K562 (cell line): ENCODE measurements at regions not wholly inside any gene's neighbourhood (a gene's known extent, or its start where the extent isn't known, plus 50 kb on each side); places are given as distances from the start of the nearest gene placed in this dataset.

Experiments used
- ATAC-seq: fragments of 200-7000 bp; cut with Tn5 transposase; 3 replicates; pipeline ENCODE4 v1.9.1; 2020; ENCODE audit warnings: moderate library complexity
- BruUV-seq: library from RNA; stranded (reverse); fragments of 400-500 nt; replicated peaks from 2 replicates; lab custom pipeline; 2021; lab: Mats Ljungman, UMichigan
- CTCF ChIA-PET: fragments of 300-600 bp; formaldehyde crosslinking; extraction: SDS; loops from one replicate; lab custom pipeline; 2021; ENCODE audit warnings: low intra/inter-chr PET ratio; lab: Yijun Ruan, JAX
- POLR2A ChIA-PET: fragments of 300-600, 350-650 bp; sonication (Branson Sonifier 250); formaldehyde crosslinking; extraction: SDS; loops from one replicate; lab custom pipeline; 2021; ENCODE audit warnings: antibody characterized with exemption, inconsistent platforms; lab: Yijun Ruan, JAX
- DNase-seq, 4 experiments: peaks; one replicate each; pipeline versions ENCODE4 v3.0.0 to v3.0.0-alpha.2; 2011 to 2018; ENCODE audit warnings: low spot score in 3 of 4, mixed read lengths in 3 of 4; ENCODE audit errors: extremely low read depth in 1 of 4
- FAIRE-seq: peaks from 2 replicates; lab custom pipeline; 2011; peaks lifted over from hg19 to GRCh38; lab: Jason Lieb, UNC
- H2AFZ ChIP-seq: 2 replicates; pipeline ENCODE4 v1.6.0; 2011; ENCODE audit warnings: low read depth, low read length, control low read depth, inconsistent platforms
- H3K27ac ChIP-seq: fragments of 200-600 bp; 3 replicates; pipeline ENCODE4 v1.8.0; 2011; ENCODE audit warnings: low read depth, mild to moderate bottlenecking, control low read depth, inconsistent platforms, low read length, moderate library complexity, mixed read lengths; ENCODE audit errors: extremely low read depth
- H3K27me3 ChIP-seq, 2 experiments: fragments of 300-600 bp in 1 of 2; 2 replicates in 1 of 2; 3 replicates in 1 of 2; pipeline versions ENCODE4 v1.6.0 to v1.8.0; 2011; ENCODE audit warnings: inconsistent platforms in 2 of 2, low read length in 2 of 2, mild to moderate bottlenecking in 1 of 2, mixed read lengths in 1 of 2, moderate library complexity in 1 of 2; ENCODE audit not compliant: control insufficient read depth in 2 of 2, insufficient read depth in 2 of 2
- H3K36me3 ChIP-seq: fragments of 300-600 bp; 3 replicates; pipeline ENCODE4 v1.8.0; 2011; ENCODE audit warnings: mild to moderate bottlenecking, low read length, inconsistent platforms; ENCODE audit not compliant: control insufficient read depth, insufficient read depth
- H3K4me1 ChIP-seq, 2 experiments: fragments of 200-600 bp in 1 of 2; replicated peaks in 1 of 2; 2 replicates in 1 of 2; 3 replicates in 1 of 2; pipeline versions ENCODE4 v1.5.1 to v1.8.0; 2011; ENCODE audit warnings: inconsistent platforms in 2 of 2, low read length in 2 of 2, mild to moderate bottlenecking in 1 of 2, mixed read lengths in 1 of 2, moderate library complexity in 1 of 2; ENCODE audit not compliant: control insufficient read depth in 2 of 2, insufficient read depth in 2 of 2
- H3K4me2 ChIP-seq: 2 replicates; pipeline ENCODE4 v1.6.1; 2011; ENCODE audit warnings: low read length, control low read depth, inconsistent platforms, mixed read lengths; ENCODE audit not compliant: insufficient read depth
- H3K4me3 ChIP-seq: fragments of 200-600 bp; sonication (generic), shearing (Covaris generic); 2 replicates; pipeline ENCODE4 v1.5.1; 2016; ENCODE audit warnings: control low read depth, inconsistent platforms
- H3K79me2 ChIP-seq: fragments of 200-600 bp; 3 replicates; pipeline ENCODE4 v1.8.0; 2011; ENCODE audit warnings: low read length, inconsistent platforms; ENCODE audit not compliant: control insufficient read depth, insufficient read depth
- H3K9ac ChIP-seq, 2 experiments: 2 replicates each; pipeline versions ENCODE4 v1.6.0 to v1.6.1; 2011; ENCODE audit warnings: low read depth in 2 of 2, low read length in 2 of 2, control low read depth in 1 of 2, inconsistent platforms in 1 of 2, mild to moderate bottlenecking in 1 of 2, mixed read lengths in 1 of 2; ENCODE audit not compliant: insufficient read depth in 1 of 2
- H3K9me1 ChIP-seq: one replicate; pipeline ENCODE4 v1.6.0; 2011; ENCODE audit warnings: inconsistent platforms, mild to moderate bottlenecking, low read length, moderate library complexity; ENCODE audit not compliant: control insufficient read depth, insufficient read depth
- H3K9me3 ChIP-seq: replicated peaks from 2 replicates; pipeline ENCODE4 v1.5.1; 2011; ENCODE audit warnings: low read depth, low read length, inconsistent platforms; ENCODE audit not compliant: control insufficient read depth, insufficient read depth
- H4K20me1 ChIP-seq: replicated peaks from 2 replicates; pipeline ENCODE4 v1.6.1; 2011; ENCODE audit warnings: low read length, inconsistent platforms, mixed read lengths; ENCODE audit not compliant: control insufficient read depth, insufficient read depth
- ARID2 ChIP-seq: fragments of 450-650 bp; IDR thresholded peaks from 2 replicates; pipeline ENCODE4 v1.6.1; 2017; ENCODE audit warnings: antibody characterized with exemption, mild to moderate bottlenecking
- BRD4 ChIP-seq: fragments of 200-600 bp; sonication (generic); IDR thresholded peaks from 2 replicates; pipeline ENCODE4 v1.6.1; 2017; ENCODE audit warnings: inconsistent platforms
- CREBBP ChIP-seq: IDR thresholded peaks from one replicate; pipeline ENCODE4 v1.6.1; 2012; ENCODE audit warnings: low read depth, mild to moderate bottlenecking, control low read depth, inconsistent platforms, low read length
- ELF4 ChIP-seq: fragments of 450-650 bp; formaldehyde crosslinking; IDR thresholded peaks from 2 replicates; pipeline ENCODE4 v1.4.0; 2022; ENCODE audit warnings: missing genetic modification characterization
- FOXM1 ChIP-seq, 2 experiments: fragments of 450-650 bp in 1 of 2; sonication (generic) in 1 of 2; formaldehyde crosslinking in 1 of 2; IDR thresholded peaks; 2 replicates each; pipeline versions ENCODE4 v1.6.1 to v1.9.0; 2017 to 2022; ENCODE audit warnings: low read depth in 2 of 2, mild to moderate bottlenecking in 2 of 2, missing genetic modification reagents in 1 of 2, moderate library complexity in 1 of 2
- RCOR1 ChIP-seq, 2 experiments: IDR thresholded peaks; 2 replicates each; pipeline ENCODE4 v1.6.1; 2012; ENCODE audit warnings: low read depth in 2 of 2, low read length in 2 of 2, borderline replicate concordance in 1 of 2, improper control_type of control experiment in 1 of 2
- WHSC1 ChIP-seq: IDR thresholded peaks from one replicate; pipeline ENCODE4 v1.6.1; 2012; ENCODE audit warnings: low read length, control low read depth, inconsistent platforms
- YBX1 ChIP-seq: fragments of 450-650 bp; IDR thresholded peaks from 2 replicates; pipeline ENCODE4 v1.7.1; 2016; ENCODE audit warnings: mild to moderate bottlenecking
- ZBTB17 ChIP-seq: fragments of 450-650 bp; formaldehyde crosslinking; IDR thresholded peaks from 2 replicates; pipeline ENCODE4 v1.4.0; 2020; ENCODE audit warnings: mild to moderate bottlenecking
- WGBS: fragments of 100-300 bp; shearing (Covaris generic); methylation state at CpG from one replicate; pipeline ENCODE4 v1.1.6; 2016; ENCODE audit warnings: low coverage, mixed read lengths; ENCODE audit not compliant: insufficient coverage; ENCODE audit errors: missing lambda C conversion rate; 5-methylcytosine and 5-hydroxymethylcytosine counted together
- in situ Hi-C: fragments of 300-500 bp; cut with MboI; formaldehyde crosslinking; loops from 4 replicates; pipeline ENCODE4 v1.15.0; 2018; ENCODE audit warnings: inconsistent platforms, mixed read lengths
- intact Hi-C: fragments of 100-400 bp; cut with micrococcal nuclease; formaldehyde crosslinking; loops from 2 replicates; pipeline ENCODE4 v1.14.2; 2022
- TF ChIP-seq, protein P1 (sequence below): fragments of 450-650 bp; IDR thresholded peaks from 2 replicates; pipeline ENCODE4 v1.6.1; 2018; ENCODE audit not compliant: partially characterized antibody

DNA sequence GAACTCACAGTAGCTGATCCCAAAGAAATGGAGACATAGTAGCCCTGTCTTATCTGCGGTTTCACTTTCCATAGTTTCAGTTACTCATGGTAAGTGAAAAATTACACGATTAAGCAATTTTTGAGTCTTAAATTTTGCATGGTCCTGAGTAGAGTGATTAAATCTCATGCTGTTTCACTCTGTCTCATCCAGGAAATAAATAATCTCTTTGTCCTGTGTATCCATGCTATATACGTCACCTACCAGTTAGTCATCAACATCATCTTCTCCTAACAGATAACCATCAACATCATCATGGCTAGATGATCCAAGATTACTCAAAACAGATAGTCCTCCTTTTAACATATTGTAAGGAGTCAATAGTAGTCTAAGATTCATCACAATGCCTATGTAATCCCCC lies 1589.3 kb downstream of the BRINP3 start:
- no TSS peak for BruUV-seq
- no peaks in the 10 kb centered on the region for H3K4me1 ChIP-seq

More for the DNA sequence above, 1589.3 kb downstream of the BRINP3 start:
- in situ Hi-C loops (no loop called here), intact Hi-C loops (no loop called here)
- no peak overlapping the region for H3K9ac ChIP-seq
- H3K79me2 ChIP-seq = no peaks in the 10 kb centered on the region
- ChIA-PET POLR2A (no interaction called here), CTCF (no interaction called here)
- H3K9me1 ChIP-seq = no peaks in the 10 kb centered on the region
- no peaks in the 10 kb centered on the region for H3K27me3 ChIP-seq
- WGBS = 3% methylated on average over 3 of the region's 3 CpGs
- no peak for ATAC-seq
- no peaks in the 10 kb centered on the region for H4K20me1 ChIP-seq
- H3K9me3 ChIP-seq = no peaks in the 10 kb centered on the region
- no peak overlapping the region for H3K4me3 ChIP-seq
- no peak for FAIRE-seq
- H3K36me3 ChIP-seq = no peaks in the 10 kb centered on the region
- H3K27ac ChIP-seq = no peak overlapping the region
- TF ChIP-seq YBX1 = no peak
- TF ChIP-seq FOXM1 (IDR thresholded peaks at IDR 0.05; ENCODE audit: low read depth) = no peak
- TF ChIP-seq FOXM1 (CRISPR knock-in tag; IDR thresholded peaks at IDR 0.05; ENCODE audit: low read depth) = no peak
- no peak for TF ChIP-seq RCOR1 (IDR thresholded peaks at IDR 0.05; ENCODE audit: borderline replicate concordance in 1 of 2, low read depth in 2 of 2, low read length in 2 of 2)
- no peak for TF ChIP-seq ARID2
- TF ChIP-seq CREBBP = no peak
- no peak for TF ChIP-seq ZBTB17 (CRISPR knock-in tag)
- TF ChIP-seq ELF4 (CRISPR knock-in tag) = no peak
- no peak for TF ChIP-seq BRD4
- TF ChIP-seq, protein P1, sequence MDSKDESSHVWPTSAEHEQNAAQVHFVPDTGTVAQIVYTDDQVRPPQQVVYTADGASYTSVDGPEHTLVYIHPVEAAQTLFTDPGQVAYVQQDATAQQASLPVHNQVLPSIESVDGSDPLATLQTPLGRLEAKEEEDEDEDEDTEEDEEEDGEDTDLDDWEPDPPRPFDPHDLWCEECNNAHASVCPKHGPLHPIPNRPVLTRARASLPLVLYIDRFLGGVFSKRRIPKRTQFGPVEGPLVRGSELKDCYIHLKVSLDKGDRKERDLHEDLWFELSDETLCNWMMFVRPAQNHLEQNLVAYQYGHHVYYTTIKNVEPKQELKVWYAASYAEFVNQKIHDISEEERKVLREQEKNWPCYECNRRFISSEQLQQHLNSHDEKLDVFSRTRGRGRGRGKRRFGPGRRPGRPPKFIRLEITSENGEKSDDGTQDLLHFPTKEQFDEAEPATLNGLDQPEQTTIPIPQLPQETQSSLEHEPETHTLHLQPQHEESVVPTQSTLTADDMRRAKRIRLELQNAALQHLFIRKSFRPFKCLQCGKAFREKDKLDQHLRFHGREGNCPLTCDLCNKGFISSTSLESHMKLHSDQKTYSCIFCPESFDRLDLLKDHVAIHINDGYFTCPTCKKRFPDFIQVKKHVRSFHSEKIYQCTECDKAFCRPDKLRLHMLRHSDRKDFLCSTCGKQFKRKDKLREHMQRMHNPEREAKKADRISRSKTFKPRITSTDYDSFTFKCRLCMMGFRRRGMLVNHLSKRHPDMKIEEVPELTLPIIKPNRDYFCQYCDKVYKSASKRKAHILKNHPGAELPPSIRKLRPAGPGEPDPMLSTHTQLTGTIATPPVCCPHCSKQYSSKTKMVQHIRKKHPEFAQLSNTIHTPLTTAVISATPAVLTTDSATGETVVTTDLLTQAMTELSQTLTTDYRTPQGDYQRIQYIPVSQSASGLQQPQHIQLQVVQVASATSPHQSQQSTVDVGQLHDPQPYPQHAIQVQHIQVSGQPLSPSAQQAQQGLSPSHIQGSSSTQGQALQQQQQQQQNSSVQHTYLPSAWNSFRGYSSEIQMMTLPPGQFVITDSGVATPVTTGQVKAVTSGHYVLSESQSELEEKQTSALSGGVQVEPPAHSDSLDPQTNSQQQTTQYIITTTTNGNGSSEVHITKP = no peak
- TF ChIP-seq WHSC1 = no peak
- TF ChIP-seq, all 486 proteins: peak for 0
- DNase-seq = no peak
- Histone ChIP-seq H2AFZ (no peak overlapping the region), H3K4me2 (no peak overlapping the region)
